Left ventricle myocardium inferior (tissue), 1 donor: ENCODE measurements at regions not wholly inside any gene's neighbourhood (a gene's known extent, or its start where the extent isn't known, plus 50 kb on each side); places are given as distances from the start of the nearest gene placed in this dataset.

ENCODE experiments used
- DNase-seq: peaks from one replicate; pipeline ENCODE4 v3.0.0-alpha.2; 2020
- H3K27ac ChIP-seq: fragments of 200-600 bp; replicated peaks from 2 replicates; pipeline ENCODE4 v1.8.0; 2021
- H3K27me3 ChIP-seq: fragments of 200-600 bp; 2 replicates; pipeline ENCODE4 v1.8.0; 2021; ENCODE audit warnings: low read depth
- H3K36me3 ChIP-seq: fragments of 200-600 bp; 2 replicates; pipeline ENCODE4 v1.8.0; 2021
- H3K4me1 ChIP-seq: fragments of 200-600 bp; 2 replicates; pipeline ENCODE4 v1.8.0; 2021
- H3K4me3 ChIP-seq: fragments of 200-600 bp; 2 replicates; pipeline ENCODE4 v1.8.0; 2021; ENCODE audit warnings: mild to moderate bottlenecking, moderate library complexity
- H3K9me3 ChIP-seq: fragments of 200-600 bp; replicated peaks from 2 replicates; pipeline ENCODE4 v1.8.0; 2021
- CTCF ChIP-seq: fragments of 200-600 bp; IDR thresholded peaks from 2 replicates; pipeline ENCODE4 v1.8.0; 2021; ENCODE audit warnings: antibody characterized with exemption, mild to moderate bottlenecking, borderline replicate concordance
- intact Hi-C: fragments of 100-400 bp; cut with micrococcal nuclease; formaldehyde crosslinking; loops from one replicate; pipeline ENCODE4 v1.11.0; 2022
- donor health status: DM: no; HTN: yes; CAD: no; lungs with severe emphysema.

GRCh38 chr3:18917923-18918322 lies 230.4 kb upstream of the KCNH8 start:
- no peaks in the 10 kb centered on the region for H3K4me1 ChIP-seq
- no peak for DNase-seq
- H3K4me3 ChIP-seq, result no peak overlapping the region
- no peak for TF ChIP-seq CTCF
- no peaks in the 10 kb centered on the region for H3K36me3 ChIP-seq
- H3K9me3 ChIP-seq, result no peaks in the 10 kb centered on the region
- no peak overlapping the region for H3K27ac ChIP-seq
- intact Hi-C loops, result no loop called here
- H3K27me3 ChIP-seq, result no peaks in the 10 kb centered on the region

- intact Hi-C loops, result no loop called here
- no peak for TF ChIP-seq CTCF
- Histone ChIP-seq H3K36me3 (no peaks in the 10 kb centered on the region), H3K9me3 (no peaks in the 10 kb centered on the region), H3K27me3 (no peaks in the 10 kb centered on the region), H3K4me3 (no peak overlapping the region), H3K27ac (no peak overlapping the region), H3K4me1 (no peaks in the 10 kb centered on the region)
- DNase-seq, result no peak
Observed at GRCh38 chr3:18902081-18902793, 246.1 kb upstream of the KCNH8 start.

- no peak overlapping the region for H3K27ac ChIP-seq
- TF ChIP-seq CTCF, result no peak
- intact Hi-C loops, result no loop called here
- H3K27me3 ChIP-seq, result no peaks in the 10 kb centered on the region
- no peaks in the 10 kb centered on the region for H3K36me3 ChIP-seq
- no peak for DNase-seq
- H3K4me3 ChIP-seq, result no peak overlapping the region
- no peaks in the 10 kb centered on the region for H3K9me3 ChIP-seq
- no peaks in the 10 kb centered on the region for H3K4me1 ChIP-seq
Observed at GRCh38 chr3:18901571-18901970, 246.7 kb upstream of the KCNH8 start.

GRCh38 chr3:18900994-18901393 lies 247.3 kb upstream of the KCNH8 start:
- H3K4me3 ChIP-seq, result no peak overlapping the region
- H3K4me1 ChIP-seq, result no peaks in the 10 kb centered on the region
- no peak for TF ChIP-seq CTCF
- no peaks in the 10 kb centered on the region for H3K27me3 ChIP-seq
- H3K27ac ChIP-seq, result no peak overlapping the region
- no peak for DNase-seq
- H3K36me3 ChIP-seq, result no peaks in the 10 kb centered on the region
- H3K9me3 ChIP-seq, result no peaks in the 10 kb centered on the region
- intact Hi-C loops, result no loop called here

- TF ChIP-seq CTCF, result no peak
- Histone ChIP-seq H3K36me3 (no peaks in the 10 kb centered on the region), H3K27me3 (no peaks in the 10 kb centered on the region), H3K4me3 (no peak overlapping the region), H3K27ac (no peak overlapping the region), H3K4me1 (no peaks in the 10 kb centered on the region), H3K9me3 (no peaks in the 10 kb centered on the region)
- intact Hi-C loops, result no loop called here
- DNase-seq, result no peak
Observed at GRCh38 chr3:18898911-18899310, 249.4 kb upstream of the KCNH8 start.
